Keratinocyte (primary cell): ENCODE measurements at regions not wholly inside any gene's neighbourhood (a gene's known extent, or its start where the extent isn't known, plus 50 kb on each side); places are given as distances from the start of the nearest gene placed in this dataset.

ENCODE experiments used
- DNase-seq: peaks from one replicate; pipeline ENCODE4 v3.0.0-alpha.2; 2011; ENCODE audit warnings: low read depth, missing footprints, low spot score
- FAIRE-seq: peaks from 2 replicates; lab custom pipeline; 2011; peaks lifted over from hg19 to GRCh38; lab: Jason Lieb, UNC
- H2AFZ ChIP-seq: 2 replicates; pipeline ENCODE4 v1.6.0; 2012; ENCODE audit warnings: low read length, control low read depth, inconsistent platforms; ENCODE audit not compliant: control insufficient read depth
- H3K27ac ChIP-seq: 2 replicates; pipeline ENCODE4 v1.5.1; 2011; ENCODE audit warnings: low read length; ENCODE audit not compliant: control insufficient read depth, insufficient read depth
- H3K27me3 ChIP-seq: 3 replicates; pipeline ENCODE4 v1.6.0; 2011; ENCODE audit warnings: low read length; ENCODE audit not compliant: control insufficient read depth, insufficient read depth; ENCODE audit errors: extremely low read depth
- H3K36me3 ChIP-seq, 2 experiments: 2 replicates in 1 of 2; 3 replicates in 1 of 2; pipeline ENCODE4 v1.5.1; 2011; ENCODE audit warnings: low read length in 2 of 2, mild to moderate bottlenecking in 1 of 2; ENCODE audit not compliant: control insufficient read depth in 2 of 2, insufficient read depth in 2 of 2; ENCODE audit errors: extremely low read depth in 1 of 2
- H3K4me1 ChIP-seq: 3 replicates; pipeline ENCODE4 v1.5.1; 2011; ENCODE audit warnings: low read length; ENCODE audit not compliant: control insufficient read depth, insufficient read depth; ENCODE audit errors: extremely low read depth
- H3K4me2 ChIP-seq: 3 replicates; pipeline ENCODE4 v1.6.0; 2011; ENCODE audit warnings: low read depth, low read length; ENCODE audit not compliant: control insufficient read depth, insufficient read depth; ENCODE audit errors: extremely low read depth
- H3K4me3 ChIP-seq, 3 experiments: fragments of 200-600 bp in 1 of 3; sonication (generic) in 1 of 3; 2 replicates in 2 of 3; 3 replicates in 1 of 3; pipeline ENCODE4 v1.5.1; 2011 to 2016; ENCODE audit warnings: low read length in 3 of 3, mild to moderate bottlenecking in 3 of 3, control low read depth in 2 of 3, inconsistent platforms in 1 of 3, low read depth in 1 of 3, mixed read lengths in 1 of 3, mixed run types in 1 of 3, moderate library complexity in 1 of 3; ENCODE audit not compliant: control insufficient read depth in 2 of 3, insufficient read depth in 2 of 3; ENCODE audit errors: extremely low read depth in 1 of 3
- H3K79me2 ChIP-seq: 2 replicates; pipeline ENCODE4 v1.6.0; 2012; ENCODE audit warnings: low read length; ENCODE audit not compliant: control insufficient read depth, insufficient read depth
- H3K9ac ChIP-seq: 3 replicates; pipeline ENCODE4 v1.6.0; 2011; ENCODE audit warnings: low read length; ENCODE audit not compliant: control insufficient read depth, insufficient read depth; ENCODE audit errors: extremely low read depth
- H3K9me1 ChIP-seq: 3 replicates; pipeline ENCODE4 v1.6.0; 2011; ENCODE audit warnings: low read length; ENCODE audit not compliant: control insufficient read depth, insufficient read depth; ENCODE audit errors: extremely low read depth
- H3K9me3 ChIP-seq: 2 replicates; pipeline ENCODE4 v1.5.1; 2012; ENCODE audit warnings: low read depth, low read length; ENCODE audit not compliant: control insufficient read depth
- H4K20me1 ChIP-seq: 3 replicates; pipeline ENCODE4 v1.6.0; 2011; ENCODE audit warnings: low read length; ENCODE audit not compliant: control insufficient read depth, insufficient read depth; ENCODE audit errors: extremely low read depth
- EZH2 ChIP-seq: IDR thresholded peaks from one replicate; pipeline ENCODE4 v1.6.1; 2012; ENCODE audit warnings: inconsistent platforms, mild to moderate bottlenecking, low read length, moderate library complexity
- dilution Hi-C: fragments of 300-500 bp; cut with MboI; formaldehyde crosslinking; loops from one replicate; pipeline ENCODE4 v1.7.0; 2020; ENCODE audit warnings: low sequenced_read_pairs; ENCODE audit not compliant: extremely low pct_ligation_motif_present
- TF ChIP-seq, protein P1 (sequence below), 3 experiments: IDR thresholded peaks in 1 of 3; conservative IDR thresholded peaks in 1 of 3; optimal IDR thresholded peaks in 1 of 3; 2 replicates in 2 of 3; 3 replicates in 1 of 3; pipeline versions ENCODE3 to v1.5.1; 2011; ENCODE audit warnings: low read length in 3 of 3, mild to moderate bottlenecking in 3 of 3, moderate library complexity in 2 of 3, control low read depth in 1 of 3, inconsistent platforms in 1 of 3; ENCODE audit not compliant: insufficient read depth in 2 of 3; ENCODE audit errors: extremely low read depth in 1 of 3

- TF ChIP-seq, protein P1, sequence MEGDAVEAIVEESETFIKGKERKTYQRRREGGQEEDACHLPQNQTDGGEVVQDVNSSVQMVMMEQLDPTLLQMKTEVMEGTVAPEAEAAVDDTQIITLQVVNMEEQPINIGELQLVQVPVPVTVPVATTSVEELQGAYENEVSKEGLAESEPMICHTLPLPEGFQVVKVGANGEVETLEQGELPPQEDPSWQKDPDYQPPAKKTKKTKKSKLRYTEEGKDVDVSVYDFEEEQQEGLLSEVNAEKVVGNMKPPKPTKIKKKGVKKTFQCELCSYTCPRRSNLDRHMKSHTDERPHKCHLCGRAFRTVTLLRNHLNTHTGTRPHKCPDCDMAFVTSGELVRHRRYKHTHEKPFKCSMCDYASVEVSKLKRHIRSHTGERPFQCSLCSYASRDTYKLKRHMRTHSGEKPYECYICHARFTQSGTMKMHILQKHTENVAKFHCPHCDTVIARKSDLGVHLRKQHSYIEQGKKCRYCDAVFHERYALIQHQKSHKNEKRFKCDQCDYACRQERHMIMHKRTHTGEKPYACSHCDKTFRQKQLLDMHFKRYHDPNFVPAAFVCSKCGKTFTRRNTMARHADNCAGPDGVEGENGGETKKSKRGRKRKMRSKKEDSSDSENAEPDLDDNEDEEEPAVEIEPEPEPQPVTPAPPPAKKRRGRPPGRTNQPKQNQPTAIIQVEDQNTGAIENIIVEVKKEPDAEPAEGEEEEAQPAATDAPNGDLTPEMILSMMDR (optimal IDR thresholded peaks at IDR 0.05 in 1 of 3, IDR thresholded peaks at IDR 0.05 in 1 of 3, conservative IDR thresholded peaks at IDR 0.05 in 1 of 3; ENCODE audit: extremely low read depth in 1 of 3, insufficient read depth in 2 of 3, low read length in 3 of 3), result no peak
- no peak for TF ChIP-seq EZH2
- no peaks in the 10 kb centered on the region for H4K20me1 ChIP-seq
- no peak overlapping the region for H3K27ac ChIP-seq
- FAIRE-seq (no peak), DNase-seq (no peak)
- no peaks in the 10 kb centered on the region for H3K27me3 ChIP-seq
- no peaks in the 10 kb centered on the region for H3K79me2 ChIP-seq
- no peaks in the 10 kb centered on the region for H3K9me1 ChIP-seq
- H3K9me3 ChIP-seq, result no peaks in the 10 kb centered on the region
- H3K4me3 ChIP-seq, result no peak overlapping the region
- H3K9ac ChIP-seq, result no peak overlapping the region
- no peak overlapping the region for H3K4me2 ChIP-seq
- dilution Hi-C loops, result no loop called here
- H3K4me1 ChIP-seq, result no peaks in the 10 kb centered on the region
- no peaks in the 10 kb centered on the region for H3K36me3 ChIP-seq
- H2AFZ ChIP-seq, result no peak overlapping the region
Observed at GRCh38 chr7:25677595-25677994, 449.3 kb upstream of the NPVF start.

- no peaks in the 10 kb centered on the region for H3K9me1 ChIP-seq
- H3K27me3 ChIP-seq, result no peaks in the 10 kb centered on the region
- TF ChIP-seq, protein P1 (optimal IDR thresholded peaks at IDR 0.05 in 1 of 3, IDR thresholded peaks at IDR 0.05 in 1 of 3, conservative IDR thresholded peaks at IDR 0.05 in 1 of 3; ENCODE audit: extremely low read depth in 1 of 3, insufficient read depth in 2 of 3, low read length in 3 of 3), result no peak
- no peak for TF ChIP-seq EZH2
- FAIRE-seq (no peak), DNase-seq (no peak)
- no peaks in the 10 kb centered on the region for H3K9me3 ChIP-seq
- H3K9ac ChIP-seq, result no peak overlapping the region
- H2AFZ ChIP-seq, result no peak overlapping the region
- no peaks in the 10 kb centered on the region for H3K79me2 ChIP-seq
- no peaks in the 10 kb centered on the region for H3K36me3 ChIP-seq
- dilution Hi-C loops, result no loop called here
- H4K20me1 ChIP-seq, result no peaks in the 10 kb centered on the region
- no peak overlapping the region for H3K4me3 ChIP-seq
- H3K27ac ChIP-seq, result no peak overlapping the region
- H3K4me2 ChIP-seq, result no peak overlapping the region
- no peaks in the 10 kb centered on the region for H3K4me1 ChIP-seq
Observed at GRCh38 chr7:25678215-25678614, 449.9 kb upstream of the NPVF start.
